Suppressor macrophage (primary cell): ENCODE measurements at regions not wholly inside any gene's neighbourhood (a gene's known extent, or its start where the extent isn't known, plus 50 kb on each side); places are given as distances from the start of the nearest gene placed in this dataset.

Experiments used
- DNase-seq, 4 experiments: peaks; one replicate each; pipeline ENCODE4 v3.0.0-alpha.2; 2020 to 2022

GRCh38 chr2:104415284-104415683 is 438.6 kb upstream of the POU3F3 start:
- DNase-seq = no peak

- DNase-seq = no peak
These were observed 437.4 kb upstream of the POU3F3 start for GRCh38 chr2:104416339-104417000.

DNA sequence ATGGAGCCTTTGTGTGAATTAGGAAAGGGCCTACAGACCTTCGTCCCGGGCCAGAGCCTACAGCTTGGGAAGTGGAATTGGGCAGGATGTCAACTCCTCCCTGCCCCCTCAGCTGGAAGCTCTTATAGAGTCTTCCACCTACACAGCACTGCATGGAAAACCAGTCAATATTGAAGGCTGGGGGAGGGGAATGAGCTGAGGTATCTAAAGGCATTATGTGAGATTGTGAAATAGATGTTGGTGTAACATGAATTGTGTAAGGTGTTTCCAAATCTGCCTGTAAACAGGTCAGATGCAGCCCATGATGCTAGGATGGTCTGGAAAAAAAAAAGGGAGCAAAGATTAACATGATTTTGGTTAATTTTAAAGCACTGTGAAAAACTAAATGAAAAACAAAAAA is 433.5 kb upstream of the POU3F3 start:
- DNase-seq = no peak

- no peak for DNase-seq
These were observed 433.0 kb upstream of the POU3F3 start for GRCh38 chr2:104420953-104421352.

- no peak for DNase-seq
These were observed 427.9 kb upstream of the POU3F3 start for GRCh38 chr2:104425850-104426595.

GRCh38 chr2:104428155-104428554 is 425.8 kb upstream of the POU3F3 start:
- DNase-seq = no peak

DNA sequence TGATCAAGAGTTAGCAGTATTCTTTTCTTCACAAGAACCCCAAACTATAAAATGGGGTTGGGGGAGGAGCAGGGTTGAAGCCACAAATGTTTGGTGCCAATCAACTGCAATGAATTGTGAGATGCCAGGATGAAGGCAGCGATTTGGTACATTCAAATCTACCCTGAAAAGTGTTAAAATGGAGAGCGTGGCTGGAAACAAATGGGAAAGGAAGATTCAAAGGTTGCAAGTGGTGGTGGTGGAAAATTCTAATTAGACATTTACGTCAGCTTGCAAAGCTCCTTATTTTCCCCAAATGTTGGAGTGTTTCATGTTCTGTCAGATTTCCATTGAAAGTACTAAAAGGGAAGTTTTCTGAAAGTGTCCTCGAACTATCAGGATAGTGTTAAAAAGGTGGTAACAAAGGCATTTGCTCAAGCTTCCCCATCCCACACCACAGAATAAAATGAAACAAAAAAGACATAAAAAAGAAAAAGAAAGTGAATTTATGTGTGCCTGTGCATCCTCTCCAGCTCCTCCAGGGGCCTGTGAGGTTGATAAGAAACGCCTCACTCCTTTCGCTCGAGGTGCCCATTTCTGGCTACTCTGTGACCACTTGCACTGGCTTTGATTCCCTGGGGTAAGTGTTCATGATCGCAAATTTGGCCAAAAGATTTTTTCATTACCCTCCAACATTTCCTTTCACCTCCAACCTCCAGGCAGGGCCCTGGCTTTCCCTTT is 424.1 kb upstream of the POU3F3 start:
- DNase-seq = no peak

DNA sequence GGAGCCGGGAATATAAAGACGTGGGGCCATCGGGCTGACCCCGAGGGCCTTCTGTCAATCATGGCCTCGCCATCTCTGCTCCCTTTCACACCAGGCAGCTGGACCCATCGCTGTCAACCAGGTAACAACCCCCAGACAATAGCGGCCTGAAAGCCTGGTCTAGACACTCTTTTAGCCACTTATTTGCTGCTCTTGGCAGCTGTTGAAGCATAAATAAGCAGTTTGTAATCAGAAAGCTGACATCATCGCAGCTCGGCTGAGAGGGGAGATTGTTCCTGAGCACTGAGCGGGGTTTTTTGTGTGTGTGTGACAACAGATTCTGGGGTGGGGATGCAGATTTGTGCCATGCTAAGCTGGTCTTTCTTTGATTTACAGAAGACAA is 423.6 kb upstream of the POU3F3 start:
- DNase-seq = no peak

DNA sequence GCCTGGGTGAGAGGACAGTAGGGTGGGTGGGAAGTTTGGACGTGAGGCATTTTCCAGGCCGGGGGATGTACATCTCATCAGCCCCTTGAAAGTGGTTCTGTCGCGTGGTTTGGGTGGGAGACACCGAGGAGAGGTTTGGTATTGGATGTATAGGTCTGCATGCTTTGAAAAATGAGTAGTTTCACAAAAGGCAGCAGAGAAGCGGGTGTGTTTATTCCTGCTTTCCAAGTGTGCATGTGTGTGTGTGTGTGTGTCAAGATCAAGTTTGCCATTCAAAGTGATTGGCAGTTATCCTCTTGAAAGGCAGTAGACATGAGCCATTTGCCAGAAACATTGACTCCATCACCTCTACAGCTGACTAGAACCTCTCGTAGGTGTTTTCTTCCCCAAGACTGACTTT is 423.1 kb upstream of the POU3F3 start:
- DNase-seq = no peak

GRCh38 chr2:104431701-104432121 is 422.2 kb upstream of the POU3F3 start:
- DNase-seq = no peak

DNA sequence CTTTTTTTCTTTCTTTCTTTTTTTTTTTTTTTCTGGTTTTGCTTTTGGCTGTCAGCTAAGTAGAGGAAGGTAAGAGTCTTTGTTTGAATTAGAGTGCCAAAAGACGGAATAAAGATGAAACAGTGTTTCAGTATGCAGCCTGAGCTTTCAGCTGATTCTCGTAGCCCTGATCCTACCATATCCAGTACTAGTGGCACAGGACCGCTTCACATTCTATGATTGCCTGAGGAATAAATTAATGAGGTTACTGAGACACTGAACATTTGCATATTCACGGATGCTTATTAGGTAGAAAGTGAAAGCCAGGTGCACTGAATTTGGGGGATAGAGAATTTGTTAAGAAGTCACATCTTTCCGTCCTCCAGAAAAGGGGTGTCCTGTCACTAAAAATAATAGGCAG is 421.5 kb upstream of the POU3F3 start:
- DNase-seq = no peak

DNA sequence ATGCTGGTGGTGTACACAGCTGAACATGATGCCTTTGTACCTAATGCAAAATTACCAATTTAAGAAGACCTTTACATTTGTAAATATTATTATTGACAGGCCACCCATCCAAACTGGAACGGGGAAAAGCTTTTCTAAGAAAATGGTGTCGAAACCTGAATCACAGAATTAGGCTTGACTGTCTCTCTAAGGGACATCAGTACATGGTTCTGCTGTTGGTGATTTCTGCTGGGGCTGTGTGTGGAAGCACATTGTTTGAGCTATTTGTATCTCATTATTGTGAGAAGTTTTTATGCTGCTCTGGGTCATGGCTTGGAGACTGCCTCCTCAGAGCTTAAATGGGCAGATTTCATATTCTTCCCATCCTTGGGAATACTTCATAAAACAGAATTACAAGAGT is 420.9 kb upstream of the POU3F3 start:
- no peak for DNase-seq

GRCh38 chr2:104433657-104434056 is 420.3 kb upstream of the POU3F3 start:
- DNase-seq = no peak

DNA sequence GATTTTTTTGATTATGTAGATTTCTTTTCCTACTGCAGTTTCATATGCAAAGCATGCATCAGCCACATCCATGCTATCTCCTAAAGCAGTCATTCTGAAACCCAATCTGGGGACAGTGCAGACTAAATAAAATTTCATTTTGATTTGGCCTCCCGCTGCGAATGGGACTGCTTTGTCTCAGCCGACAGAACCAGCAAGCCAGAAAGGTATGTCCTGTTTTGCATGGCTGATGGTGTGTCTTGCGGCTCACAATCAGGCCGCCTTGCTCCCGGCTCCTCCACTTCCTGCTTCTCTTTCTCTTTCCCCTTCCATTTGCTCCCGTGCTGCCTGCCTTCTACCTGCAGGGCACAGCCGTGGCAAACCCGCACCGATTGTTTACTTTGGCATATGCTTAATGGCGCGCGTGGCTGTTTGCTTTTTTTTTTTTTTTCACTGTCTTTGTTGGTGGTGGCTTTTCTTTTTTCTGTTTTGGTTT is 419.6 kb upstream of the POU3F3 start:
- peak in 1 of 4 experiments; percentile 4 for DNase-seq

- no peak for DNase-seq
These were observed 418.9 kb upstream of the POU3F3 start for GRCh38 chr2:104434966-104435365.

- no peak for DNase-seq
These were observed 415.4 kb upstream of the POU3F3 start for GRCh38 chr2:104438481-104438880.

GRCh38 chr2:104443145-104443544 is 410.8 kb upstream of the POU3F3 start:
- DNase-seq = peak; percentile 61 to 82 (median 73)

DNA sequence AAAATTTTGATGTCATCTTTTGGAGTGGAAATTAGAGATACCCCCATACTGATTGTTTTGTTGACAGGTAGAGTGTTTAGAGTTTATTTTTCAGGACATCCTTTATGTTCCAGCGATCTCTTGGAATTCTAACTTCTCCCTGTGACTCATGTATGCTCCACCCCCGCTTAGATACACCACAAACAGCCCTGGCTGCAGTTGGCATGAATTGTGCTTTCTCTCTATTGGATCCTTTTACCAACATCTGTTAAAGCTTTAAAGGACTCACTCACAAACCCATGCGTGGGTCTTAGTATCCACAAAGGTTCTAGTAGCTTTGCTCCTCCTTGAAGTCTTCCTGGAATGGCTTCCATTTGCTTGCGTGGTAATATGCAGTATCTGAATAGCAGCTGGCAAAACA is 409.5 kb upstream of the POU3F3 start:
- DNase-seq = no peak

GRCh38 chr2:104444889-104445288 is 409.0 kb upstream of the POU3F3 start:
- no peak for DNase-seq

GRCh38 chr2:104447831-104448434 is 406.0 kb upstream of the POU3F3 start:
- no peak for DNase-seq

GRCh38 chr2:104448661-104449440 is 405.1 kb upstream of the POU3F3 start:
- no peak for DNase-seq

GRCh38 chr2:104452558-104452957 is 401.4 kb upstream of the POU3F3 start:
- no peak for DNase-seq
